Sigmoid colon (tissue), 6 donors: ENCODE measurements at regions not wholly inside any gene's neighbourhood (a gene's known extent, or its start where the extent isn't known, plus 50 kb on each side); places are given as distances from the start of the nearest gene placed in this dataset.

Experiments
- DNase-seq: peaks from one replicate; pipeline ENCODE4 v3.0.0-alpha.2; 2019
- H3K27ac ChIP-seq, 4 donors: fragments of 200-600 bp; sonication (generic); one replicate each; pipeline ENCODE4 v1.5.1; 2016 to 2019; ENCODE audit warnings: mild to moderate bottlenecking in 1 of 4
- H3K27me3 ChIP-seq, 3 donors: fragments of 200-600 bp; sonication (generic); one replicate each; pipeline ENCODE4 v1.5.1; 2019; ENCODE audit warnings: mild to moderate bottlenecking in 1 of 3
- H3K36me3 ChIP-seq, 4 donors: fragments of 200-600 bp; sonication (generic); one replicate each; pipeline ENCODE4 v1.5.1; 2016 to 2019
- H3K4me1 ChIP-seq, 4 donors: fragments of 200-600 bp; sonication (generic); one replicate each; pipeline ENCODE4 v1.5.1; 2017 to 2019
- H3K4me3 ChIP-seq, 4 donors: fragments of 200-600 bp; sonication (generic); one replicate each; pipeline ENCODE4 v1.5.1; 2017 to 2019; ENCODE audit warnings: mild to moderate bottlenecking in 2 of 4, moderate library complexity in 1 of 4
- H3K9me3 ChIP-seq, 4 donors: fragments of 200-600 bp in 3 of 4; sonication (generic) in 3 of 4; one replicate each; pipeline versions ENCODE4 v1.5.1 to v1.6.1; 2013 to 2019
- CTCF ChIP-seq, 4 experiments: fragments of 450-650 bp in 3 of 4; fragments of 200-600 bp in 1 of 4; IDR thresholded peaks; one replicate each; pipeline ENCODE4 v1.5.1; 2016 to 2019; ENCODE audit warnings: antibody characterized with exemption in 4 of 4, mild to moderate bottlenecking in 3 of 4, moderate library complexity in 2 of 4
- EP300 ChIP-seq, 4 donors: sonication (generic); formaldehyde crosslinking; IDR thresholded peaks; one replicate each; pipeline ENCODE4 v1.6.1; 2017; ENCODE audit warnings: antibody characterized with exemption in 4 of 4
- POLR2A ChIP-seq, 2 donors: fragments of 450-650 bp; IDR thresholded peaks; one replicate each; pipeline ENCODE4 v1.6.1; 2016; ENCODE audit warnings: antibody characterized with exemption in 2 of 2, mild to moderate bottlenecking in 2 of 2, moderate library complexity in 2 of 2
- POLR2AphosphoS5 ChIP-seq, 4 donors: sonication (generic); formaldehyde crosslinking; IDR thresholded peaks; one replicate each; pipeline ENCODE4 v1.6.1; 2017; ENCODE audit warnings: antibody characterized with exemption in 4 of 4
- whole genome bisulfite sequencing, 2 donors: extraction: QIAGEN DNeasy Blood & Tissue Kit; methylation state at CpG; one replicate each; pipeline ENCODE4 v1.1.7; 2013; 5-methylcytosine and 5-hydroxymethylcytosine counted together
- intact Hi-C: fragments of 100-400 bp; cut with DNase I; formaldehyde crosslinking; loops from one replicate; pipeline ENCODE4 v1.15.1; 2023
- donor health status: healthy with polysubstance abuse.
- donor health status: healthy.

- H3K27ac ChIP-seq: no peak overlapping the region
- TF ChIP-seq POLR2AphosphoS5 (IDR thresholded peaks at IDR 0.05) (no peak), CTCF (IDR thresholded peaks at IDR 0.05) (no peak), POLR2A (IDR thresholded peaks at IDR 0.05) (no peak), EP300 (IDR thresholded peaks at IDR 0.05) (no peak)
- H3K9me3 ChIP-seq: no peaks in the 10 kb centered on the region
- DNase-seq: no peak
- no peaks in the 10 kb centered on the region for H3K4me1 ChIP-seq
- H3K27me3 ChIP-seq: no peaks in the 10 kb centered on the region
- no peak overlapping the region for H3K4me3 ChIP-seq
- 76 to 81% methylated on average over 4 of the region's 4 CpGs for WGBS, 2 donors
- intact Hi-C loops: no loop called here
- H3K36me3 ChIP-seq: no peaks in the 10 kb centered on the region
Observed at GRCh38 chr2:58875436-58875835, 634.3 kb upstream of the FANCL start.

DNA sequence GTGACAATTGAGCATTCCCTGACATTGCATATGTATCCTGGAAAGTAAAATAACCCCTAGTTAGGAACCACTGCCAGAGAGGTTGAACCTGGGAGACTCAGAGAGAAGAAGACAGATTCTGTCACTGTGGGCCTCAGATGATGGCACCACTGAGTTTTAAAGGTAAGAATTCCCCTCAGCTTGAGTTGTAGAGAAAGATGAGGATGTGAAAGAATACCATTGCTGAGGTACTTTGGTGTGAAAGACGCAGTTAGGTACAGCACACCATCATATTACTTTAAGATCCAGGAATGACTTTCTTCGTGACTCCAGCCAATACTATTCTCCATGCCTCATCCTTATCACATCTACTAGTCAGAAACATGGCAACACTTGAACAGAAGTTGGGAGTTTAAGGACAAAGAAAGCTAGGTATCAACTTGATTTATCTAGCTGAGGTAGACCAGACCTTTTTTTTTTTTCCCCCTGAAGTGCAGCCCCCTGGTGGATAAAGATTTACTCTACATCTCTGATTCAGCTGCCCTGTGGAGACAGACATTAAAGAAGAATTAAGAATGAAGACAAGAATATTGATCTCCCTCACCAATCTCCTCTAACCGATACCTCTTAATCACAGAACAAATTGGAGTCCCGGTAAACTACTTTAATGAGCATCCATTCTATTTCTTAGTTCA lies 630.5 kb upstream of the FANCL start:
- TF ChIP-seq EP300 (IDR thresholded peaks at IDR 0.05) (no peak), POLR2AphosphoS5 (IDR thresholded peaks at IDR 0.05) (no peak), POLR2A (IDR thresholded peaks at IDR 0.05) (no peak), CTCF (IDR thresholded peaks at IDR 0.05) (no peak)
- DNase-seq: no peak
- H3K36me3 ChIP-seq: no peaks in the 10 kb centered on the region
- no peaks in the 10 kb centered on the region for H3K27me3 ChIP-seq
- H3K9me3 ChIP-seq: no peaks in the 10 kb centered on the region
- H3K4me3 ChIP-seq: no peak overlapping the region
- H3K4me1 ChIP-seq: no peaks in the 10 kb centered on the region
- intact Hi-C loops: no loop called here
- H3K27ac ChIP-seq: no peak overlapping the region
- WGBS, 2 donors: 94% methylated on average over 4 of the region's 4 CpGs

DNA sequence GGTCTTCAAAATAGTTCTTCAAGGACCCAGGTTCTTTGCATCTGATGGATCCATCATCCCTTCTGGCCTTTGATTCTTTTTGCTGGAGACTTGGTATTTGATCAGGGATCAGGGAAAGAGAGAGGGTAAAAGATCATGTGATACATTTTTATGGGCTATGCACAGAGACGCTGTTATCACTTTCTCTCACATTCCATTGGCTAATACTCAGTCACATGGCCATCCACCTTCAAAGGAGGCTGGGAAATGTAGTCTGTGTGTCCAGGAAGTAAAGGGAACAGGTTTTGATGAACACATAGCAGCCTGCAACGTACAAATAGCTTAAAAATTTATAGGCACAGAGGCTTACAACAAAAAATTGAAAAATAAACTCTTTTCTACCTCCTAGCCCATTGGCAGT lies 629.6 kb upstream of the FANCL start:
- Histone ChIP-seq H3K4me3 (no peak overlapping the region), H3K27ac (no peak overlapping the region), H3K9me3 (no peaks in the 10 kb centered on the region), H3K4me1 (no peaks in the 10 kb centered on the region), H3K27me3 (no peaks in the 10 kb centered on the region), H3K36me3 (no peaks in the 10 kb centered on the region)
- 18 to 55% methylated on average over 2 of the region's 2 CpGs for WGBS, 2 donors
- TF ChIP-seq CTCF (IDR thresholded peaks at IDR 0.05): no peak
- no peak for TF ChIP-seq POLR2A (IDR thresholded peaks at IDR 0.05)
- intact Hi-C loops: no loop called here
- DNase-seq: no peak

DNA sequence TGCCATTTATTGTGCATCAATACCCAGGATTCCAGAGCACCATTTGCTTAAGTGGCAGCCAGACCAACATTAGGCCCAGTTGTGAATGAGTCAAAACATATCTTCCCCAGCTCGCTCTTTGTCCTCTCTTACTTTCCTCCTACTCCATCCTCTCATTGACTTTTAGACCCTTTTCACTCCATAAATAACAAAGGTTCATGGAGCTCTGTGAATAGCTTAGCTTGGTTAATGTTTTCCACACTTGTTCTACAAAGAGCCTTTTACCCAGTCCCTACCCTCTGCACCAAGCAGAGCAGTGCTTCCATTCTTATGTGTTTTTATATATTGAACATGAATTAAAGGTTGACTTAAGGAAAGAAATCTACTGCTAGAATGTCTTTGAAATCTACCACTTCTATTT lies 625.8 kb upstream of the FANCL start:
- H3K9me3 ChIP-seq: no peaks in the 10 kb centered on the region
- no peaks in the 10 kb centered on the region for H3K36me3 ChIP-seq
- WGBS, 2 donors: 65 to 73% methylated on average over 1 of the region's 1 CpG
- no peaks in the 10 kb centered on the region for H3K4me1 ChIP-seq
- no peak for TF ChIP-seq POLR2AphosphoS5 (IDR thresholded peaks at IDR 0.05)
- no peak for TF ChIP-seq EP300 (IDR thresholded peaks at IDR 0.05)
- no peak for TF ChIP-seq CTCF (IDR thresholded peaks at IDR 0.05)
- no peak for TF ChIP-seq POLR2A (IDR thresholded peaks at IDR 0.05)
- H3K27me3 ChIP-seq: no peaks in the 10 kb centered on the region
- no peak for DNase-seq
- H3K27ac ChIP-seq: no peak overlapping the region
- intact Hi-C loops: no loop called here
- no peak overlapping the region for H3K4me3 ChIP-seq

DNA sequence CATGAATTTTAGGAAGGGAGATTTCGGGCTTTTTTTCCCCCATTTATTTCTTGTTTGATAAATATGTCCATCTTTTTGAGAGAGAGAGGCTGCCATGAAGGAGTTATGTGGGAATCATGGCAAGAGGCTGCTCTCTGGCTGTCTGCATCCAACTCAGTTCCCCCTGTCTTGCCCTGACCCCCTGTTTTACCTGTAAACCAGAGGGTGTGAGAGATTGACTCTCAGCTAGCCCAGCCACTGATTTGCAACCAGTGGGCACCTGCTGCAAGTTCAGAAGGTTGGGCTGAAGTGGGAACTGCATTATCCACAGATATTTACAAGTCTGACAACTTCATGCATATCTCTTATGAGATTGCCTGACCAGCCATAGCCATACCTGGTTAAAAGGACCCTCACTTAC lies 625.4 kb upstream of the FANCL start:
- Histone ChIP-seq H3K27ac (no peak overlapping the region), H3K9me3 (no peaks in the 10 kb centered on the region), H3K36me3 (no peaks in the 10 kb centered on the region), H3K4me3 (no peak overlapping the region), H3K4me1 (no peaks in the 10 kb centered on the region), H3K27me3 (no peaks in the 10 kb centered on the region)
- WGBS, 2 donors: 38 to 50% methylated on average over 1 of the region's 1 CpG
- DNase-seq: no peak
- no peak for TF ChIP-seq CTCF (IDR thresholded peaks at IDR 0.05)
- TF ChIP-seq POLR2A (IDR thresholded peaks at IDR 0.05): no peak
- TF ChIP-seq EP300 (IDR thresholded peaks at IDR 0.05): no peak
- no peak for TF ChIP-seq POLR2AphosphoS5 (IDR thresholded peaks at IDR 0.05)
- intact Hi-C loops: no loop called here
